ENCODE measurements at regions not wholly inside any gene's neighbourhood (a gene's known extent, or its start where the extent isn't known, plus 50 kb on each side); places are given as distances from the start of the nearest gene placed in this dataset.

- no peak for TF ChIP-seq ZFP3 (CRISPR knock-in tag; IDR thresholded peaks at IDR 0.05)
- TF ChIP-seq POU6F1 (CRISPR knock-in tag; IDR thresholded peaks at IDR 0.05; ENCODE audit: borderline replicate concordance, low read depth) = no peak
- no peak for TF ChIP-seq PATZ1 (CRISPR knock-in tag; IDR thresholded peaks at IDR 0.05; ENCODE audit: borderline replicate concordance)
- TF ChIP-seq RARB (CRISPR knock-in tag; IDR thresholded peaks at IDR 0.05) = no peak
- TF ChIP-seq ZFP30 (CRISPR knock-in tag; IDR thresholded peaks at IDR 0.05) = no peak
- no peak for TF ChIP-seq SNAI2 (CRISPR knock-in tag; IDR thresholded peaks at IDR 0.05)
- no peak for TF ChIP-seq BACH2 (CRISPR knock-in tag; IDR thresholded peaks at IDR 0.05; ENCODE audit: borderline replicate concordance)
- no peak for TF ChIP-seq ZNF8 (CRISPR knock-in tag; IDR thresholded peaks at IDR 0.05)
- TF ChIP-seq ZNF70 (CRISPR knock-in tag; IDR thresholded peaks at IDR 0.05) = no peak
- no peak for TF ChIP-seq ISL1 (CRISPR knock-in tag; IDR thresholded peaks at IDR 0.05)
- TF ChIP-seq TCF4 (CRISPR knock-in tag; IDR thresholded peaks at IDR 0.05; ENCODE audit: borderline replicate concordance) = no peak
Measured at GRCh38 chr7:125857606-125858005, 928.0 kb upstream of the POT1 start.
